K562 (cell line): ENCODE measurements at regions not wholly inside any gene's neighbourhood (a gene's known extent, or its start where the extent isn't known, plus 50 kb on each side); places are given as distances from the start of the nearest gene placed in this dataset.

Experiments
- ARID3B ChIP-seq: fragments of 250-450 bp; sonication (Bioruptor Pico); IDR thresholded peaks from 2 replicates; pipeline ENCODE4 v1.4.0; 2020; ENCODE audit warnings: borderline replicate concordance
- THRB ChIP-seq: fragments of 450-650 bp; formaldehyde crosslinking; conservative IDR thresholded peaks from 2 replicates; pipeline ENCODE4 v1.4.0; 2022; ENCODE audit warnings: mild to moderate bottlenecking, missing genetic modification characterization
- ZNF175 ChIP-seq: fragments of 200-800 bp; sonication (Bioruptor generic); IDR thresholded peaks from 2 replicates; pipeline ENCODE4 v1.6.1; 2016; ENCODE audit warnings: low read depth, mild to moderate bottlenecking, missing genetic modification characterization, missing compliant biosample characterization
- ZNF318 ChIP-seq, 2 experiments: fragments of 450-650 bp; IDR thresholded peaks; 2 replicates each; pipeline ENCODE4 v1.6.1; 2016; ENCODE audit warnings: mild to moderate bottlenecking in 2 of 2, borderline replicate concordance in 1 of 2, low read depth in 1 of 2, moderate library complexity in 1 of 2

- TF ChIP-seq ZNF318 (IDR thresholded peaks at IDR 0.05; ENCODE audit: borderline replicate concordance in 1 of 2, low read depth in 1 of 2) (no peak), THRB (CRISPR knock-in tag) (no peak), ARID3B (CRISPR knock-in tag) (no peak), ZNF175 (CRISPR knock-in tag) (no peak)
These were observed 256.5 kb downstream of the EMP1 start (continued) for GRCh38 chr12:13452955-13453570.
